Activated naive CD4-positive, alpha-beta T cell treated with anti-CD3 and anti-CD28 coated beads, Interleukin-2, amount 10 ng/mL, durations not matched to agents 7 days and 5 days (primary cell): ENCODE measurements at regions not wholly inside any gene's neighbourhood (a gene's known extent, or its start where the extent isn't known, plus 50 kb on each side); places are given as distances from the start of the nearest gene placed in this dataset.
"Not testable (repeated sequence)": the region's sequence is repeated elsewhere in the genome, so short reads cannot be mapped to it uniquely, and the experiment has no call there.

Source experiments
- CTCF ChIA-PET: fragments of 350-600 bp; sonication (Branson Sonifier 250); formaldehyde crosslinking; loops from one replicate; lab custom pipeline; 2021; ENCODE audit warnings: antibody characterized with exemption; lab: Charles Lee
- DNase-seq: peaks from one replicate; pipeline ENCODE4 v3.0.0-alpha.2; 2020
- H3K27ac Mint-ChIP-seq: one replicate; pipeline ENCODE4 v1.8.0; 2021; ENCODE audit warnings: mild to moderate bottlenecking, moderate library complexity, mixed read lengths
- H3K27me3 Mint-ChIP-seq: one replicate; pipeline ENCODE4 v1.8.0; 2021; ENCODE audit warnings: mild to moderate bottlenecking, mixed read lengths
- H3K36me3 Mint-ChIP-seq: one replicate; pipeline ENCODE4 v1.8.0; 2021; ENCODE audit warnings: mixed read lengths
- H3K4me1 Mint-ChIP-seq: one replicate; pipeline ENCODE4 v1.8.0; 2021; ENCODE audit warnings: mixed read lengths
- H3K4me3 Mint-ChIP-seq: one replicate; pipeline ENCODE4 v1.8.0; 2021; ENCODE audit warnings: mild to moderate bottlenecking, moderate library complexity, mixed read lengths
- H3K9me3 Mint-ChIP-seq: one replicate; pipeline ENCODE4 v1.8.0; 2021; ENCODE audit warnings: mixed read lengths

DNA sequence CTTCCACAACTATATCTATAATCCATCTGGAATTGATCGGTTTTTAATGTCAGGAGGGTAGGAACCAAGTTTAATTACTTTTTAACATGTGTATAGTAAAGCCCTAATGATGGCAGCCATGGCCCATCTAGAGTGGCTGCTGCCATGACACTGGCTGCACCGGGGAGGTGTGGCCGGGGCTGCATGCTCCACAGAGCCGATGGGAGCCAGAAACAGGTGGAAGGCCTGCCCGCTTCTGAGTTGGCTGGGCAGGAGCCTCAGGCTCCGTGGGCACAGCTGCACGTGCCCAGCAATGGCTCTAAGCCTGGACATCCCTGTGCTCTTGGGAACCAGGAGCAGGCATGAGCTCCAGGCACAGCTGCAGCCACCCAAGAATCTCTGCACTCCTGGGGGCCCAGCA lies 73.0 kb downstream of the GBP6 start:
- peaks cover 8% of the 10 kb centered on the region for H3K27me3 Mint-ChIP-seq
- CTCF ChIA-PET, result no interaction called here
- H3K4me3 Mint-ChIP-seq, result no peak overlapping the region

DNA sequence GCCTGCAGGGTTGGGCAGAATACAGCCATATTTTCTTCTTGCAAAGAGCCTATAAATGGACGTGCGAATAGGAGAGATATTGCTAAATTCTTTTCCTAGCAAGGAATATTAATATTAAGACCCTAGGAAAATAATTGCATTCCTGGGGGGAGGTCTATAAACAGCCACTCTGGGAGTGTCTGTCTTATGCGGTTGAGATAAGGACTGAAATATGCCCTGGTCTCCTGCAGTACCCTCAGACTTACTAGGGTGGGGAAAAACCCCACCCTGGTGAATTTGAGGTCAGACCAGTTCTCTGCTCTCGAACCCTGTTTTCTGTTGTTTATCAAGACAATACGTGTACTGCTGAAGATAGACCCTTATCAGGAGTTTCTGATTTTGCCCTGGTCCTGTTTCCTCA lies 74.4 kb downstream of the GBP6 start:
- CTCF ChIA-PET, H3K4me3 Mint-ChIP-seq, H3K27ac Mint-ChIP-seq, DNase-seq, H3K36me3 Mint-ChIP-seq, H3K4me1 Mint-ChIP-seq: not testable (repeated sequence)
- Mint-ChIP-seq H3K9me3 (peaks cover 31% of the 10 kb centered on the region), H3K27me3 (peaks cover 12% of the 10 kb centered on the region)

More for the DNA sequence above, 73.0 kb downstream of the GBP6 start:
- H3K27ac Mint-ChIP-seq, result no peak overlapping the region
- peaks cover 7% of the 10 kb centered on the region for H3K36me3 Mint-ChIP-seq
- H3K9me3 Mint-ChIP-seq, result peaks cover 29% of the 10 kb centered on the region
- no peak for DNase-seq
- no peaks in the 10 kb centered on the region for H3K4me1 Mint-ChIP-seq

DNA sequence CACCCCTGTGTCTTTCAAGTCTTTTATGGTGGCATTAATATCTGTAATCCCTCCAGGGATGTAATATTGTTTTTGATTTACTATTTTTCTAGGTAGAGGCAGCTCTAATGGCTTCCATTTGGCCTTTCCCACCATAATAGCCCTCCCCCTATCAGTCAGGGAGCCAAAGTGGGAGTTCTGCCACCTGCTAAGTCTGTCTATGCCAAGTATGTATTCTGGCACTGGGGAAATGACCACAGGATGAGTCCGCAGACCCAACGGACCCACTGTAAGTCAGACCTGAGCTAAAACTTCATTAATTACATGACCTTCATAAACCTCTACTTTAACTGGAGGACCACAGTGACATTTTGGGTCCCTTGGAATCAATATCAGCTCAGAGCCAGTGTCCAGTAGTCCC lies 77.1 kb downstream of the GBP6 start:
- no peak for DNase-seq

DNA sequence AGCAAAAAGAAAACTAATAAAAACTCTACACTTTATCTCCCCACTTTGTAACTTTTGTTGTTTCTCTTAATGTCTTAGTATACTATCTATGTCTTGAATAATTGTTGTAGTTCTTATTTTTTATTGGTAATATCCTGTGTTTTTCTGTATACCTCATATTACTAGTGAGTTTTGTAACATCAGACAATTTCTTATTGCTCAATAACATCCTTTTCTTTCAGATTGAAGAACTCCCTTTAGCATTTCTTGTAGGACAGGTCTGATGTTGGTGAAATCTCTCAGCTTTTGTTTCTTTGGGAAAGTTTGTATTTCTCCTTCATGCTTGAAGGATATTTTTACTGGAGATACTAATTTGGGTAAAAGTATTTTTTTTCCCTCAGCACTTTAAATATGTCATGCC lies 79.8 kb upstream of the LRRC8B start:
- no peaks in the 10 kb centered on the region for H3K4me1 Mint-ChIP-seq
- CTCF ChIA-PET, result no interaction called here
- DNase-seq, result no peak
- H3K36me3 Mint-ChIP-seq, result peaks cover 1% of the 10 kb centered on the region
- H3K27ac Mint-ChIP-seq, result no peak overlapping the region
- peaks cover 8% of the 10 kb centered on the region for H3K9me3 Mint-ChIP-seq
- H3K4me3 Mint-ChIP-seq, result no peak overlapping the region
- H3K27me3 Mint-ChIP-seq, result peaks cover 28% of the 10 kb centered on the region

More for the DNA sequence above, 77.1 kb downstream of the GBP6 start:
- peaks cover 9% of the 10 kb centered on the region for H3K27me3 Mint-ChIP-seq
- peaks cover 31% of the 10 kb centered on the region for H3K9me3 Mint-ChIP-seq
- H3K4me1 Mint-ChIP-seq, result no peaks in the 10 kb centered on the region
- H3K27ac Mint-ChIP-seq, result no peak overlapping the region
- CTCF ChIA-PET, result no interaction called here
- H3K4me3 Mint-ChIP-seq, result no peak overlapping the region
- H3K36me3 Mint-ChIP-seq, result peaks cover 7% of the 10 kb centered on the region

DNA sequence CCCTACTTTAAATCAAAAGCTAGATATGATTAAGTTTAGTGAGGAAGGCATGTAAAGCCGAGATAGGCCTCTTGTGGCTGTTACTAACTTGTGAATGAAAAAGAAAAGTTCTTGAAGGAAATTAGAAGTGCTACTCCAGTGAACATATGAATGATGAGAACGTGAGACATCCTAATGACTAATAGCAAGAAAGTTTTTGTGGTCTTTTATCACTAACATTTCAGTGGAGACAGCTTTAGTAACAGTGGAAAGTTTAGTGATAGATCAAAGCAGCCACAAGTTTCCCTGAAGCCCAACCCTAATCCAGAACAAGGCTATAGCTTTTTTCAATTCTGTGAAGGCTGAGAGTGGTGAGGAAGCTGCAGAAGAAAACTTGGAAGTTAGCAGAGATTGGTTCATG lies 73.6 kb upstream of the LRRC8B start:
- Mint-ChIP-seq H3K4me1 (peaks cover 15% of the 10 kb centered on the region), H3K9me3 (no peaks in the 10 kb centered on the region), H3K27me3 (peaks cover 39% of the 10 kb centered on the region), H3K4me3 (no peak overlapping the region), H3K36me3 (no peaks in the 10 kb centered on the region), H3K27ac (no peak overlapping the region)
- CTCF ChIA-PET, result interaction anchor here (0.9 to 7.1 kb wide), 4 partner anchors 13 to 451 kb away, joined by 3 to 61 read pairs (median 4); no protein-coding TSS in a partner anchor
- DNase-seq, result peak; percentile 26

DNA sequence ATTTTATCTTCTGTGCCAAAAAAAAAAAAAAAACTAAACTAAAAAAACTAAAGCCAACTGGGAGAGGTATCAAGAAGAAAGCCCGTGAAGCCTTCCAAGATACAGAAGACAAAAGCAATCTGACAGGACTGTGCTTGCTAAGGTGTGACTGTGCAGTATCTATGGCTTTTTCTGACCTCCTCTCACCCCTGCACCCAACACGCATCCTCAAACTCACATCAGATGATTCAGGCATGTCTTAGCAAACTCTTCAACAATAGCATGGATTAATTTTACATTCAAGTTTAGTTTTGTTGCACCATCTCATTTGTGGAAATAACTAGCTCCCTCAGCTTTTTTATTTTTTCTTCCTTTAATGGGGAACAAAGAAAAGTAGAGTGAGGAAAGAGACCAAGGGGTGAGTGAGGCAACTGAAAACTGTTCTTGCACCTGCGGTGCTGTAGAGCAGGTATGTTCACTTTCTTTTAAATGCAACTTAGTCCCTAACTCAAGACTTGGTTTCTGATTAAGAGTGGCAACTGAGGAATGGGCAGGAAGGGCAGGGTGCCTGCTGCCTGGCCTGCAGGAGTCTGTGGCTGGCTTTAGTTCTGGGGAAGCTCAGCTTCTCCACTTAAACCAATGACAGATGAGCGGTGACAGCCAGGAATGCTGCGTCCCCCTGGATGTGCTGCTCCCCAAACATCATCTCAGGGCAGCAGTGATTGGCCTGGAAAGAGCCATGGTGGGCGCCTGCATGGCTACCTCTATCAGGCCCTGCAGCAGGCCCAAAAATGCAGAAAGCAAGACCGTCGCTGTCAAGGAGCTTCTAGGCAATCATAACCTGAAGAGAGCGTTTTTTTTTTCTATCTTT lies 71.3 kb upstream of the LRRC8B start:
- peaks cover 34% of the 10 kb centered on the region for H3K27me3 Mint-ChIP-seq
- CTCF ChIA-PET, result interaction anchor here (0.6 to 7.1 kb wide), 11 partner anchors 89 to 482 kb away, joined by 3 to 61 read pairs (median 8); partner anchors contain the start of genes GBP1 and GBP6
- no peaks in the 10 kb centered on the region for H3K36me3 Mint-ChIP-seq
- H3K4me3 Mint-ChIP-seq, result no peak overlapping the region
- H3K27ac Mint-ChIP-seq, result no peak overlapping the region
- H3K9me3 Mint-ChIP-seq, result no peaks in the 10 kb centered on the region
- H3K4me1 Mint-ChIP-seq, result peaks cover 15% of the 10 kb centered on the region
- no peak for DNase-seq

DNA sequence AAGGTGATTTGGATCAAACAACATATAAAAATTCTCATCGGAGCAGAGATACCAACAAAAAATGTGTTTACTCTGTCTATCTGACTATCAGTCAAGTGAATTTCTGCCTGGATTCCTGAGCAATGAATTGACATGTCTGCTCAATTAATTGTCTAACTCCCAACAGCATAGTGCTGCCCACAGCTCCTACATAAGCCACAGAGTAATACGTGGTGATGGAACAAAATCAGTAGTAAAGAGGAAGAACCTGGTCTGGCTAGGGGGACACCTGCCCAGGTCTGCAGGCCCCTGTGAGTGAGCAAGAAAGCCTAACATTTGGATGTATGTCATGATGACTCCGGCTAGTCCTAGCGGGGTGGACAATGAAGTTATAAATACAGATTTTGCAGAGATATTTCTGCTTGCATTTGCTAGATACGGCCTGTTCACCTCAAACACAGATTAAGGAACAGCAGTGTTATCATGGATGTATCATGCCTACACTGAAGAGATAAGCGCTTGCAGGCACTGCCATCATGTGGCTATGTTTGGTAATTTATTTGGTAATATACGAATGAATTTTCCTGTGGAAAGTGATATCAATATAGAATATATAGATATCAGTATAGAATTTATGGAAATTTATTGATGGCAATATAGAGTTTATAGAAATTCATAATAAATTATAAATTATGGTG lies 69.6 kb upstream of the LRRC8B start:
- Mint-ChIP-seq H3K27ac (no peak overlapping the region), H3K36me3 (no peaks in the 10 kb centered on the region), H3K27me3 (peaks cover 33% of the 10 kb centered on the region), H3K4me1 (peaks cover 15% of the 10 kb centered on the region), H3K4me3 (no peak overlapping the region), H3K9me3 (no peaks in the 10 kb centered on the region)
- CTCF ChIA-PET, result interaction anchor here (0.6 to 7.1 kb wide), 11 partner anchors 10 to 483 kb away, joined by 3 to 61 read pairs (median 5); partner anchors contain the start of genes GBP3 and GBP6
- DNase-seq, result peak; percentile 77

DNA sequence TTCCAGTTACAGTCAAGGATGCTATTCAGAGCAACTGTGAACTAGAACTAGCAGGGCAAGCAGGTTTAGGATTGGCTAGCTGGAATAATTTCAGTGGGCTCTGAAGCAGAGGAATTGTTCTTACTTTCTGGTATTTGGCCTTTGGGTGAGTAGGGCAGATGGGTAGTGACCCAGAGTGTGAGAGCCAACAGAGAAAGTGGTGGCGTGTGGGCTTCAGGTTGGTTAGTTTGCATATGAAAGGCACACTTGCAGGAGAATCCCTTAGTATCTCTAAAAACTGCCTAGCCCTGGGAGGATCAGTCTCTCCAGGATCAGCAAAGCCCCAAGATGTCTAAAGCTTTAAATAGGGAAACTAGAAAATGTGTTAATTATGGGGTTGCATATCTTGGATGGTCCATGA lies 67.6 kb upstream of the LRRC8B start:
- Mint-ChIP-seq H3K4me1 (peaks cover 6% of the 10 kb centered on the region), H3K9me3 (no peaks in the 10 kb centered on the region), H3K27me3 (peaks cover 46% of the 10 kb centered on the region), H3K27ac (no peak overlapping the region), H3K4me3 (no peak overlapping the region), H3K36me3 (no peaks in the 10 kb centered on the region)
- DNase-seq, result no peak
- CTCF ChIA-PET, result interaction anchor here (1.1 to 7.1 kb wide), 5 partner anchors 12 to 484 kb away, joined by 3 to 61 read pairs (median 3); no protein-coding TSS in a partner anchor

DNA sequence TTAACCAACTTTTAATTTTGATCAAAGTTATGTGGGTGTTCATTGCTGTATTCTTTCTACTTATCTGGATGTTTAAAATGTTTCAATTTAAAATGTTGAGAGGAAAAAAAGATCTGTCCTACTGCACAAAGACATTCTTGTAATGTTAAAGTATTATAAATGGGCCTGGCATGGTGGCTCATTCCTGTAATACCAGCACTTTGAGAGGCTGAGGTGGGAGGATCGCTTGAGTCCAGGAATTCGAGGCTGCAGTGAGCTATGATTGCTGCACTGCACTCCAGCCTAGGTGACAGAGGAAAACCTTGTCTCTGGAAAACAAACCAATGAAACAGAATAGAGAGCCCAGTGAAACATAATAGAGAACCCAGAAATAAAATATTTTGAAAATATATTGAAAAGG lies 65.5 kb upstream of the LRRC8B start:
- no peak overlapping the region for H3K27ac Mint-ChIP-seq
- H3K9me3 Mint-ChIP-seq, result peaks cover 1% of the 10 kb centered on the region
- peaks cover 13% of the 10 kb centered on the region for H3K4me1 Mint-ChIP-seq
- H3K27me3 Mint-ChIP-seq, result peaks cover 46% of the 10 kb centered on the region
- no peak overlapping the region for H3K4me3 Mint-ChIP-seq
- CTCF ChIA-PET, result interaction anchor here (0.6 to 1.2 kb wide), 2 partner anchors 304 to 622 kb away, joined by 3 read pairs; no protein-coding TSS in a partner anchor
- H3K36me3 Mint-ChIP-seq, result no peaks in the 10 kb centered on the region
- no peak for DNase-seq

DNA sequence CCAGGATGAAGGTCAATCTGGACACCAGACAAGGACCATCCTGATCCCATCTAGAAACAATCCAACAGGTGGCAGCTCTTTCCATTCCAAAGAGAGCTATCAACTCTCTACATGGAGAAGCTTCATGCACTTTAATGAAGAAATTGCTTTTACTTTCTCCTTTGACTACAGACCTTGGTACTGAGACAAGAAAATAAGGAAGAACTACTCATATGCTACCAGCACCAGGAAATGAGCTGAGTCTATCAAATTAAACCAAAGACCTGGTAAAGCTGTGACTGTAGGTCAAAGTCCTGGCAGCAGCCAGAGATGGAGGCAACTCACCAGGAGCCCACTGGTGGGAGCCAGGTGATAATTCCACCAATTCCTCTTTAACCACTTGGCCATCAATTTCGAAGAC lies 64.3 kb upstream of the LRRC8B start:
- Mint-ChIP-seq H3K9me3 (peaks cover 3% of the 10 kb centered on the region), H3K36me3 (no peaks in the 10 kb centered on the region), H3K4me3 (no peak overlapping the region), H3K4me1 (peaks cover 23% of the 10 kb centered on the region), H3K27me3 (peaks cover 55% of the 10 kb centered on the region), H3K27ac (no peak overlapping the region)
- DNase-seq, result no peak
- CTCF ChIA-PET, result interaction anchor here (1.1 to 1.5 kb wide), 2 partner anchors 302 to 463 kb away, joined by 3 to 4 read pairs; no protein-coding TSS in a partner anchor

DNA sequence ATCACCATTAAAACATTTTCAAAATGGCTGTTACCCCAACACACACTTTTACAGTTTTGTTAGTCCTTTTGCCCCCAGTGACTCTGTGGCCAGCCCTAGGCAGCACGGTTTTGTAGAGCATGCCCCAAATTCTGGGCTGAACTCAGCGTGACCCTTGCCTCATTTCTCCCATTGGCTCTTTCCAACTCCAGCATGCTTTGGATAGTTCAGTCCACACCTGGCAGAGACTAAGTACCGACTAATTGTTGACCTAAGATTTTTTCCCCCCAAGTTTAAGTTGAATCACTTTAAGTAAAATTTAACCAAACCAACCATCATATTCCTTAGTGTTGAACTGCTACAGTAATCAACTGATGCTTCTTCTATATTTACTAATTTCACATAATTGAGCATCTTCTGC lies 62.4 kb upstream of the LRRC8B start:
- no peak overlapping the region for H3K4me3 Mint-ChIP-seq
- peaks cover 3% of the 10 kb centered on the region for H3K9me3 Mint-ChIP-seq
- H3K36me3 Mint-ChIP-seq, result no peaks in the 10 kb centered on the region
- H3K27ac Mint-ChIP-seq, result no peak overlapping the region
- peaks cover 61% of the 10 kb centered on the region for H3K27me3 Mint-ChIP-seq
- CTCF ChIA-PET, result no interaction called here
- H3K4me1 Mint-ChIP-seq, result peaks cover 26% of the 10 kb centered on the region
- no peak for DNase-seq

DNA sequence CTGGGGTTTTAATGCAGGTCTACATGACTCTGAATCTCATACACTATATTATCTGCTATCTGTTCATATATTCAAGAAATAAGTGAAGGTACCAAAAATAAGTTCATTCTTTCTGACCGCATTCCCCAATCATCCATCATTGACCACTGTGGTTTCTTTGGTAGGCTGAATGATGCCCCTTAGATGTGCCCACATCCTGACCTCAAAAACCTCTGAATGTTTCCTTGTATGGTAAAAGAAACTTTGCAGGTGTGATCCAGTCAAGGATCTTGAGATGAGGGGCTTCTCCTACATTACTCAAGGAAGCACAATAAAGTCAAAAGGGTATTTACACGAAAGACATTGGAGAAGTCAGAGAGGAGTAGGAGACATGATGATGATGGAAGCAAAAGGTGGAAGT lies 60.6 kb upstream of the LRRC8B start:
- peaks cover 3% of the 10 kb centered on the region for H3K9me3 Mint-ChIP-seq
- CTCF ChIA-PET, result interaction anchor here (0.8 to 0.9 kb wide), 2 partner anchors 8 to 13 kb away, joined by 3 to 4 read pairs; no protein-coding TSS in a partner anchor
- H3K36me3 Mint-ChIP-seq, result no peaks in the 10 kb centered on the region
- peaks cover 26% of the 10 kb centered on the region for H3K4me1 Mint-ChIP-seq
- H3K27me3 Mint-ChIP-seq, result peaks cover 60% of the 10 kb centered on the region
- DNase-seq, result peak; percentile 32
- no peak overlapping the region for H3K4me3 Mint-ChIP-seq
- H3K27ac Mint-ChIP-seq, result no peak overlapping the region

DNA sequence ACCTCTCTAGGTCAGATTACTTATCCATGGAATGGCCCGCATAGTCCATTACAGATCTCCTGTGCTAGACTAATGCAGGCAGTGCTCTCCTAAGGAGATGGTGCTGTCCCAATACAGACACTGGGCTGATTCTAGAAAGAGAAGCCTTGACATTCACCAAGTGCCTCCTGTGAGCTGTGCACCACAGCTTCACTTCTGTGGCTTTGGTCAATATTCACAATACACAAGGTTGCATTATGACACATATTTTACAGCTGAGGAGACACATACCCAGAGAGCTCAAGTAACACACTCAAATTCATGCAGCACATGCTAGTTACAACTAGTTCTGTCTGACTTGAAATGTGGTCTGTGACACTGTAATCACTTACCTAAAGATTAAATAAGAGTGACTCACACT lies 59.4 kb upstream of the LRRC8B start:
- H3K27me3 Mint-ChIP-seq, result peaks cover 61% of the 10 kb centered on the region
- CTCF ChIA-PET, result interaction anchor here (1.0 to 1.2 kb wide), 4 partner anchors 11 to 379 kb away, joined by 3 to 4 read pairs (median 3); no protein-coding TSS in a partner anchor

DNA sequence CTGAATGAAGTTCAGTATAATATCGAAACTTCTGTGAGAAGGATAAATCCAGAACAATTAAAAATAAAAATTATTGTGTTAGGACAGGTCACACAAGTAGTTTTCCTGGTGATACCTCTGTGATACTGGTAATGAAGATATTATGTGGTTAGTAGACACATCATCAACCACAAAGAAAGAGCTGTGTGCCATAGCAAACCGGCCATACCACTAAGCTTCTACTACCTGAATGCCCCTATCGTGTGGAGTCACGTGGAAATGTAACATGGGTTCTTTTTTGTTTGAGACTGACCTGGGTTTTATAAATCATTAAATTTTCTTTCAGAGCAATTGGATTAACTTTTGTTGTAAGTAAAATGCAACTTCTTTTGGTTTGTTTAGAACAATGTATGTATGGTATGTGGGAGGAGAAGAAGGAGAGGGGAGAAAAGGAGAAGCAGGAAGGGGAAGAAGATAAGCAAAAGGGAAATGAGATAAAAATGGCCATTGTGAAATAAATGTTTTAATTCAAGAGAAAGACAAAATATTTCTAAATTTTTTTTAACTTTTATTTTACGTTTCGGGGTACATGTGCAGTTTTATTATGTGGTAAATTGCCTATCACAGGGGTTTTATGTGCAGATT lies 58.2 kb upstream of the LRRC8B start:
- CTCF ChIA-PET, result interaction anchor here (1.0 kb wide), 1 partner anchor 140 kb away, joined by 3 read pairs; no protein-coding TSS in a partner anchor

More for the DNA sequence above, 59.4 kb upstream of the LRRC8B start:
- Mint-ChIP-seq H3K4me3 (no peak overlapping the region), H3K36me3 (no peaks in the 10 kb centered on the region), H3K4me1 (peaks cover 25% of the 10 kb centered on the region), H3K9me3 (peaks cover 3% of the 10 kb centered on the region), H3K27ac (no peak overlapping the region)
- no peak for DNase-seq

More for the DNA sequence above, 58.2 kb upstream of the LRRC8B start:
- peaks cover 3% of the 10 kb centered on the region for H3K9me3 Mint-ChIP-seq
- peaks cover 24% of the 10 kb centered on the region for H3K4me1 Mint-ChIP-seq
- no peaks in the 10 kb centered on the region for H3K36me3 Mint-ChIP-seq
- no peak overlapping the region for H3K27ac Mint-ChIP-seq
- no peak for DNase-seq
- H3K4me3 Mint-ChIP-seq, result no peak overlapping the region
- peaks cover 48% of the 10 kb centered on the region for H3K27me3 Mint-ChIP-seq
